Body of pancreas (tissue), 4 donors: ENCODE measurements at regions not wholly inside any gene's neighbourhood (a gene's known extent, or its start where the extent isn't known, plus 50 kb on each side); places are given as distances from the start of the nearest gene placed in this dataset.

Source experiments
- ATAC-seq: fragments of 150-250 bp; one replicate; pipeline ENCODE4 v1.9.1; 2016
- DNase-seq, 4 donors: peaks; one replicate each; pipeline ENCODE4 v3.0.0-alpha.2; 2019
- H3K27ac ChIP-seq, 4 donors: fragments of 200-600 bp; sonication (generic); 1 replicate in 3 of 4; 2 replicates in 1 of 4; pipeline versions ENCODE4 v1.5.1 to v1.6.1; 2016 to 2019; ENCODE audit warnings: mild to moderate bottlenecking in 1 of 4, mixed read lengths in 1 of 4, moderate library complexity in 1 of 4
- H3K27me3 ChIP-seq, 2 donors: fragments of 200-600 bp; sonication (generic); one replicate each; pipeline ENCODE4 v1.6.0; 2016; ENCODE audit warnings: mild to moderate bottlenecking in 1 of 2
- H3K36me3 ChIP-seq, 2 donors: fragments of 200-600 bp; sonication (generic); replicated peaks in 1 of 2; 2 replicates each; pipeline ENCODE4 v1.5.1; 2016; ENCODE audit warnings: low read depth in 2 of 2; ENCODE audit not compliant: insufficient read depth in 1 of 2
- H3K4me1 ChIP-seq: fragments of 200-600 bp; sonication (generic); one replicate; pipeline ENCODE4 v1.6.0; 2016
- H3K4me3 ChIP-seq, 2 donors: fragments of 200-600 bp; sonication (generic); 1 replicate in 1 of 2; 2 replicates in 1 of 2; pipeline ENCODE4 v1.5.1; 2016 to 2019
- H3K9me3 ChIP-seq, 3 donors: fragments of 200-600 bp; sonication (generic); 1 replicate in 2 of 3; 2 replicates in 1 of 3; pipeline ENCODE4 v1.5.1; 2016
- CTCF ChIP-seq, 7 experiments: fragments of 450-650 bp in 4 of 7; fragments of 200-600 bp in 3 of 7; sonication (generic) in 3 of 7; IDR thresholded peaks; one replicate each; pipeline ENCODE4 v1.5.1; 2016 to 2019; ENCODE audit warnings: antibody characterized with exemption in 7 of 7
- POLR2A ChIP-seq, 3 donors: fragments of 450-650 bp; IDR thresholded peaks; one replicate each; pipeline ENCODE4 v1.6.1; 2016; ENCODE audit warnings: antibody characterized with exemption in 3 of 3, mild to moderate bottlenecking in 2 of 3
- WGBS, 2 donors: methylation state at CpG; one replicate each; pipeline ENCODE4 v1.1.5; 2017; 5-methylcytosine and 5-hydroxymethylcytosine counted together
- intact Hi-C: fragments of 100-400 bp; cut with DNase I; formaldehyde crosslinking; loops from one replicate; pipeline ENCODE4 v1.15.1; 2023

GRCh38 chr1:219538886-219539285, 74.0 kb downstream of the ZC3H11B start:
- DNase-seq, result no peak
- TF ChIP-seq POLR2A (IDR thresholded peaks at IDR 0.05) (no peak), CTCF (IDR thresholded peaks at IDR 0.05) (no peak)
- 83 to 90% methylated on average over 1 of the region's 1 CpG for WGBS, 2 donors

DNA sequence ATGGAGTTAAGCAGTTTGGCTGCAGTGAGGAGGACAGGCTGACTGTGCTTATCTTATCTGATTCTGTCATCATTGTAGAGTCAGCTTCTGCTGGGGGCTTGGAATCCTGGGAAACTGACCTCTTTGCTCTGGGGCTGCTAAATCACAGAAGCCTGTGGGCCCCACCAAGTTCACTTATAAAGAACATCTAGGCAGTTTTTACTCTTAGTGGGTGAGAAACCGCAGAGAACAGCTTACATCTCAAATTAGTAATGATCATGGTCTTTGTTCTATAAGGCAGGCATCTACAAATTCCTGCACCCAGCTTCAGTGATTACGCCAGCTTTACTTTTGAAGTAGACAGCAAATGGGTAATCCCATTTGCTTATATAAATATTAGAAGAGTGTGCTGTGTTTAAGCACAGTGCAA, 75.7 kb downstream of the ZC3H11B start:
- Histone ChIP-seq H3K36me3 (no peaks in the 10 kb centered on the region), H3K9me3 (no peaks in the 10 kb centered on the region), H3K27ac (no peak overlapping the region), H3K4me1 (no peaks in the 10 kb centered on the region), H3K4me3 (no peak overlapping the region), H3K27me3 (no peaks in the 10 kb centered on the region)
- WGBS, 2 donors, result 78 to 92% methylated on average over 2 of the region's 2 CpGs
- intact Hi-C loops, result no loop called here
- TF ChIP-seq CTCF (IDR thresholded peaks at IDR 0.05) (no peak), POLR2A (IDR thresholded peaks at IDR 0.05) (no peak)
- ATAC-seq (no peak), DNase-seq (no peak)

More at GRCh38 chr1:219538886-219539285, 74.0 kb downstream of the ZC3H11B start:
- no peak for ATAC-seq
- intact Hi-C loops, result no loop called here
- H3K27me3 ChIP-seq, result no peaks in the 10 kb centered on the region
- no peaks in the 10 kb centered on the region for H3K36me3 ChIP-seq
- H3K4me3 ChIP-seq, result no peak overlapping the region
- H3K4me1 ChIP-seq, result no peaks in the 10 kb centered on the region
- H3K9me3 ChIP-seq, result no peaks in the 10 kb centered on the region
- H3K27ac ChIP-seq, result no peak overlapping the region

GRCh38 chr1:219536038-219536437, 76.9 kb downstream of the ZC3H11B start:
- intact Hi-C loops, result no loop called here
- WGBS, 2 donors, result 88 to 97% methylated on average over 4 of the region's 4 CpGs

GRCh38 chr1:219534991-219535390, 77.9 kb downstream of the ZC3H11B start:
- ATAC-seq, result no peak
- TF ChIP-seq CTCF (IDR thresholded peaks at IDR 0.05) (no peak), POLR2A (IDR thresholded peaks at IDR 0.05) (no peak)
- H3K9me3 ChIP-seq, result no peaks in the 10 kb centered on the region
- intact Hi-C loops, result no loop called here
- H3K4me3 ChIP-seq, result no peak overlapping the region
- H3K36me3 ChIP-seq, result no peaks in the 10 kb centered on the region
- H3K27ac ChIP-seq, result no peak overlapping the region
- no peaks in the 10 kb centered on the region for H3K27me3 ChIP-seq
- H3K4me1 ChIP-seq, result no peaks in the 10 kb centered on the region
- WGBS, 2 donors, result 73 to 76% methylated on average over 1 of the region's 1 CpG
- no peak for DNase-seq

More at GRCh38 chr1:219536038-219536437, 76.9 kb downstream of the ZC3H11B start:
- ATAC-seq (no peak), DNase-seq (no peak)
- Histone ChIP-seq H3K9me3 (no peaks in the 10 kb centered on the region), H3K27ac (no peak overlapping the region), H3K27me3 (no peaks in the 10 kb centered on the region), H3K36me3 (no peaks in the 10 kb centered on the region), H3K4me3 (no peak overlapping the region), H3K4me1 (no peaks in the 10 kb centered on the region)
- TF ChIP-seq POLR2A (IDR thresholded peaks at IDR 0.05) (no peak), CTCF (IDR thresholded peaks at IDR 0.05) (no peak)

DNA sequence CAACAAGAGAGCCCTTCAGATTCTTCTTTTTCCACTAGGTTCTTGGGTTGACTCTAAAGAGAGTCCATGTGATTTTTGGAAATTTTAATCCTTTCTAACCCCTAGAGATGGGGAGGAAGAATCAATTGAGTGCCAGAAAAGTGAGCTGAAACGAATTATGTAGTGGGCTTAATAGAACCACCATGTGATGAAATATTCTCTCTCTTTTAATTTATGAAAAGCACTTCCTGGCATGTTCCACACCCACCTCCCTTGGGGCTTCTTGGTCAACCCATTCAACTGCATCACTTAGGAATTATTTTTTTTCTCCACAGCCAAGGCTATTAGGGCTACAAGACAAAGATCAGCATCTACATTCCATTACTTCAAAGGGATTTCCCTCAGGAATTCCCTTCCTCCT, 79.6 kb downstream of the ZC3H11B start:
- DNase-seq (peak in 2 of 4 donors; percentile 7 to 11), ATAC-seq (no peak)
- Histone ChIP-seq H3K27me3 (no peaks in the 10 kb centered on the region), H3K27ac (no peak overlapping the region), H3K4me3 (no peak overlapping the region), H3K9me3 (no peaks in the 10 kb centered on the region), H3K36me3 (no peaks in the 10 kb centered on the region), H3K4me1 (no peaks in the 10 kb centered on the region)
- TF ChIP-seq CTCF (IDR thresholded peaks at IDR 0.05) (no peak), POLR2A (IDR thresholded peaks at IDR 0.05) (no peak)
- WGBS, 2 donors, result 48 to 54% methylated on average over 1 of the region's 1 CpG
- intact Hi-C loops, result no loop called here
